ENCODE measurements at regions not wholly inside any gene's neighbourhood (a gene's known extent, or its start where the extent isn't known, plus 50 kb on each side); places are given as distances from the start of the nearest gene placed in this dataset.

DNA sequence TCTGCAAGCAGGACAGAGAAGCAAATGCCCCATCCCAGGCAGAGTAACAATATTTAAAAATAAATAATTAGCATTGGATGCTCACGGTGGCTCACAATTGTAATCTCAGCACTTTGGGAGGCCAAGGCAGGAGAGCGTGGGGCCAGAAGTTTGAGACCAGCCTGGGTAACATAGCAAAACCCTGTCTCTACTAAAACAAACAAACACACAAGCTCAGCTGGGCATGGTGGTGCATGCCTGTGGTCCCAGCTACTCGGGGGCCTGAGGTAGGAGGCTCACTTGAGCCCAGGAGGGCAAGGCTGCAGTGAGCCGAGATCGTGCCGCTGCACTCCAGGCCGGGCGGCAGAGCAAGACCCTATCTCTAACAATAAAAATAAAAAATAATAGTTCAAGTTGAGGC, 74.7 kb upstream of the NCOR2 start:
- DNase-seq (ENCODE audit: low spot score), result no peak
- ChIA-PET POLR2A (no interaction called here), CTCF (interaction anchor here (0.7 to 1.9 kb wide), 2 partner anchors 12 to 13 kb away, joined by 4 to 5 read pairs; no protein-coding TSS in a partner anchor)
- Mint-ChIP-seq H3K27me3 (ENCODE audit: low read depth) (no peaks in the 10 kb centered on the region; the same call in none of the 2 replicates), H3K36me3 (no peaks in the 10 kb centered on the region), H3K9me3 (peaks cover 9% of the 10 kb centered on the region), H3K4me3 (no peak overlapping the region), H3K4me1 (peaks cover 16% of the 10 kb centered on the region), H3K27ac (no peak overlapping the region)
- ATAC-seq, result no peak
- no peak for TF ChIP-seq TP53 (CRISPR knock-in tag; IDR thresholded peaks at IDR 0.05)
- TF ChIP-seq RORB (CRISPR knock-in tag; IDR thresholded peaks at IDR 0.05), result no peak
- TF ChIP-seq ZNF138 (CRISPR knock-in tag; conservative IDR thresholded peaks at IDR 0.05), result no peak
- TF ChIP-seq, protein P1, sequence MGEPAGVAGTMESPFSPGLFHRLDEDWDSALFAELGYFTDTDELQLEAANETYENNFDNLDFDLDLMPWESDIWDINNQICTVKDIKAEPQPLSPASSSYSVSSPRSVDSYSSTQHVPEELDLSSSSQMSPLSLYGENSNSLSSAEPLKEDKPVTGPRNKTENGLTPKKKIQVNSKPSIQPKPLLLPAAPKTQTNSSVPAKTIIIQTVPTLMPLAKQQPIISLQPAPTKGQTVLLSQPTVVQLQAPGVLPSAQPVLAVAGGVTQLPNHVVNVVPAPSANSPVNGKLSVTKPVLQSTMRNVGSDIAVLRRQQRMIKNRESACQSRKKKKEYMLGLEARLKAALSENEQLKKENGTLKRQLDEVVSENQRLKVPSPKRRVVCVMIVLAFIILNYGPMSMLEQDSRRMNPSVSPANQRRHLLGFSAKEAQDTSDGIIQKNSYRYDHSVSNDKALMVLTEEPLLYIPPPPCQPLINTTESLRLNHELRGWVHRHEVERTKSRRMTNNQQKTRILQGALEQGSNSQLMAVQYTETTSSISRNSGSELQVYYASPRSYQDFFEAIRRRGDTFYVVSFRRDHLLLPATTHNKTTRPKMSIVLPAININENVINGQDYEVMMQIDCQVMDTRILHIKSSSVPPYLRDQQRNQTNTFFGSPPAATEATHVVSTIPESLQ (CRISPR knock-in tag; IDR thresholded peaks at IDR 0.05), result no peak
- TF ChIP-seq ETV6 (CRISPR knock-in tag; IDR thresholded peaks at IDR 0.05), result no peak
- TF ChIP-seq ATF3 (CRISPR knock-in tag; conservative IDR thresholded peaks at IDR 0.05), result no peak
- no peak for TF ChIP-seq NR1H2 (CRISPR knock-in tag; IDR thresholded peaks at IDR 0.05)
- no peak for TF ChIP-seq TEAD4 (CRISPR knock-in tag; IDR thresholded peaks at IDR 0.05)
- TF ChIP-seq, protein P2, sequence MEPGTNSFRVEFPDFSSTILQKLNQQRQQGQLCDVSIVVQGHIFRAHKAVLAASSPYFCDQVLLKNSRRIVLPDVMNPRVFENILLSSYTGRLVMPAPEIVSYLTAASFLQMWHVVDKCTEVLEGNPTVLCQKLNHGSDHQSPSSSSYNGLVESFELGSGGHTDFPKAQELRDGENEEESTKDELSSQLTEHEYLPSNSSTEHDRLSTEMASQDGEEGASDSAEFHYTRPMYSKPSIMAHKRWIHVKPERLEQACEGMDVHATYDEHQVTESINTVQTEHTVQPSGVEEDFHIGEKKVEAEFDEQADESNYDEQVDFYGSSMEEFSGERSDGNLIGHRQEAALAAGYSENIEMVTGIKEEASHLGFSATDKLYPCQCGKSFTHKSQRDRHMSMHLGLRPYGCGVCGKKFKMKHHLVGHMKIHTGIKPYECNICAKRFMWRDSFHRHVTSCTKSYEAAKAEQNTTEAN (CRISPR knock-in tag; IDR thresholded peaks at IDR 0.05), result no peak
- no peak for TF ChIP-seq CTCF (IDR thresholded peaks at IDR 0.05)
- no peak for TF ChIP-seq EMX1 (CRISPR knock-in tag; IDR thresholded peaks at IDR 0.05)
- no peak for TF ChIP-seq CREM (CRISPR knock-in tag; IDR thresholded peaks at IDR 0.05)
- no peak for TF ChIP-seq ZNF121 (CRISPR knock-in tag; IDR thresholded peaks at IDR 0.05)
- TF ChIP-seq SOX15 (CRISPR knock-in tag; IDR thresholded peaks at IDR 0.05), result no peak
- TF ChIP-seq MXD4 (CRISPR knock-in tag; IDR thresholded peaks at IDR 0.05; ENCODE audit: borderline replicate concordance), result no peak
- TF ChIP-seq KAT7 (CRISPR knock-in tag; IDR thresholded peaks at IDR 0.05; ENCODE audit: borderline replicate concordance), result no peak
- TF ChIP-seq, protein P3, sequence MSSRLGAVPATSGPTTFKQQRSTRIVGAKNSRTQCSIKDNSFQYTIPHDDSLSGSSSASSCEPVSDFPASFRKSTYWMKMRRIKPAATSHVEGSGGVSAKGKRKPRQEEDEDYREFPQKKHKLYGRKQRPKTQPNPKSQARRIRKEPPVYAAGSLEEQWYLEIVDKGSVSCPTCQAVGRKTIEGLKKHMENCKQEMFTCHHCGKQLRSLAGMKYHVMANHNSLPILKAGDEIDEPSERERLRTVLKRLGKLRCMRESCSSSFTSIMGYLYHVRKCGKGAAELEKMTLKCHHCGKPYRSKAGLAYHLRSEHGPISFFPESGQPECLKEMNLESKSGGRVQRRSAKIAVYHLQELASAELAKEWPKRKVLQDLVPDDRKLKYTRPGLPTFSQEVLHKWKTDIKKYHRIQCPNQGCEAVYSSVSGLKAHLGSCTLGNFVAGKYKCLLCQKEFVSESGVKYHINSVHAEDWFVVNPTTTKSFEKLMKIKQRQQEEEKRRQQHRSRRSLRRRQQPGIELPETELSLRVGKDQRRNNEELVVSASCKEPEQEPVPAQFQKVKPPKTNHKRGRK (CRISPR knock-in tag; IDR thresholded peaks at IDR 0.05; ENCODE audit: borderline replicate concordance), result no peak

GRCh38 chr12:124641591-124641990, 74.2 kb upstream of the NCOR2 start:
- POLR2A ChIA-PET, result no interaction called here
- no peak overlapping the region for H3K27ac Mint-ChIP-seq
- ATAC-seq (no peak), DNase-seq (ENCODE audit: low spot score) (no peak)
- TF ChIP-seq OVOL2 (CRISPR knock-in tag; IDR thresholded peaks at IDR 0.05; ENCODE audit: borderline replicate concordance), result no peak
- no peak for TF ChIP-seq TEAD4 (CRISPR knock-in tag; IDR thresholded peaks at IDR 0.05)
- no peak for TF ChIP-seq CREB1 (CRISPR knock-in tag; IDR thresholded peaks at IDR 0.05)
- no peak for TF ChIP-seq PRRX2 (CRISPR knock-in tag; IDR thresholded peaks at IDR 0.05)
- H3K4me3 Mint-ChIP-seq, result no peak overlapping the region
- CTCF ChIA-PET, result interaction anchor here (1.9 kb wide), 1 partner anchor 14 kb away, joined by 4 read pairs; no protein-coding TSS in a partner anchor
- H3K27me3 Mint-ChIP-seq (ENCODE audit: low read depth), result no peaks in the 10 kb centered on the region; the same call in none of the 2 replicates
- peaks cover 9% of the 10 kb centered on the region for H3K9me3 Mint-ChIP-seq
- H3K36me3 Mint-ChIP-seq, result no peaks in the 10 kb centered on the region
- H3K4me1 Mint-ChIP-seq, result peaks cover 14% of the 10 kb centered on the region

All from WTC11 (cell line).